Retina (tissue), 1 donor: ENCODE measurements at regions not wholly inside any gene's neighbourhood (a gene's known extent, or its start where the extent isn't known, plus 50 kb on each side); places are given as distances from the start of the nearest gene placed in this dataset.
A peak's percentile ranks its signal among the peaks of the same experiment; 100 is the strongest.
"Not testable (repeated sequence)": the region's sequence is repeated elsewhere in the genome, so short reads cannot be mapped to it uniquely, and the experiment has no call there.

Experiments used
- DNase-seq: peaks from one replicate; pipeline ENCODE4 v3.0.0-alpha.2; 2016

DNA sequence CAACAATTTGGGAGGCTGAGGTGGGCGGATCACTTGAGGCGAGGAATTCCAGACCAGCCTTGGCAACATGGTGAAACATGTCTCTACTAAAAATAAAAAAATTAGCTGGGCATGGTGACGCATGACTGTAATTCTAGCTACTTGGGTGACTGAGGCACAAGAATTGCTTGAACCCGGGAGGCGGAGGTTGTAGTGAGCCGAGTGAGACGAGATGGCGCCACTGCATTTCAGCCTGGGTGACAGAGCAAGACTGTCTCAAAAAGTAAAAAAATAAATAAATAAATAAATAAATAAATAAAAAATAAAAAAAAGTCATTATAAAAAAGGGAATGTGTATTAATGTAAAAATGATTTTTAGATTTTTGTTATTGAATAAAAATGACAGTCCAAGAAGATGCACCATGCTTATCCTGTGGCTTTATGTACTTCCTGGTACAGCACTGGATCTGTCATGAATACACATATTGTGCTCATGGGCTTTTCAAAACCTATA, 658.8 kb upstream of the LRRN3 start:
- DNase-seq, result no peak

DNA sequence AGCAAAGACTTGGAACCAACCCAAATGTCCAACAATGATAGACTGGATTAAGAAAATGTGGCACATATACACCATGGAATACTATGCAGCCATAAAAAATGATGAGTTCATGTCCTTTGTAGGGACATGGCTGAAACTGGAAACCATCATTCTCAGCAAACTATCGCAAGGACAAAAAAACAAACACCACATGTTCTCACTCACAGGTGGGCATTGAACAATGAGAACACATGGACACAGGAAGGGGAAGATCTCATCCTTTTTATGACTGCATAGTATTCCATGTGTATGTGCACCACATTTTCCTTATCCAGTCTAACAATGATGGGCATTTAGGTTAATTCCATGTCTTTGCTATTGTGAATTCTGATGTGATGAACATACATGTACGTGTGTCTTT, 652.0 kb upstream of the LRRN3 start:
- DNase-seq, result not testable (repeated sequence)

GRCh38 chr7:110442381-110442837, 648.5 kb upstream of the LRRN3 start:
- peak; percentile 53 for DNase-seq

DNA sequence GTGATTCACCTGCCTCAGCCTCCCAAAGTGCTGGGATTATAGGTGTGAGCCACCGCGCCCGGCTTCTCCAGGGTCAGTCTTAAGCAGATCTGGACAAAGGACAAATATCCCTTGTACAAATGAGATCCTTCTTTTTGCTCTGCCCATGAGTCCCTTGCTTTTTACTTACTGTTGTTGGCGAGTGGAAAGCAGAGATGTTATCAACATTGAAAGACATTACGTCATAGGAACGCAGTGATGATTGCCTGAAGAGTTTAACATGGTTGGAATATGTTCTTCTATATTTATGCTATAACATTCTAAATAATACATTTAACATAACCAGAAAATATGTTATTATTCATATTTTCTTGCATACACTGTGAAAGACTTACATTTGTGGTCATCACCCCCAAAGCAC, 644.3 kb upstream of the LRRN3 start:
- DNase-seq, result no peak

DNA sequence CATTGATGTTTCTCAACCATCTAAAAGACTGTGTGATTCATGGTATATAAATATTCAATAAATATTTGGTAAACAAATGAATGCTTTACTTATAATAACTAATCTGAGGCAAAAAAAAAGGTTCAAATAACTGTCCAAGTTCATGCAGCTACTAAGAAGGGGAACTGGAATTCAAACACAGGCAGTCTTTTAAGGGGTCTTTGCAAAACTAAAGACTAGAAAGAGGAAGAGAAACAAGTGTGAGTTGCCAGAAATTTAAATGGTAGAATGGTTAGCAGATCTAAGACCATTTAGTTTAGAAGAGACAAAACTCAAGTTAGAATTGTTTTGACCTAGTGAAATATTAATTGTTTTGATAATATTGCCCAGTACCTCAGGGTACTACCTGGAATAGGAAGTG, 642.0 kb upstream of the LRRN3 start:
- DNase-seq, result no peak

DNA sequence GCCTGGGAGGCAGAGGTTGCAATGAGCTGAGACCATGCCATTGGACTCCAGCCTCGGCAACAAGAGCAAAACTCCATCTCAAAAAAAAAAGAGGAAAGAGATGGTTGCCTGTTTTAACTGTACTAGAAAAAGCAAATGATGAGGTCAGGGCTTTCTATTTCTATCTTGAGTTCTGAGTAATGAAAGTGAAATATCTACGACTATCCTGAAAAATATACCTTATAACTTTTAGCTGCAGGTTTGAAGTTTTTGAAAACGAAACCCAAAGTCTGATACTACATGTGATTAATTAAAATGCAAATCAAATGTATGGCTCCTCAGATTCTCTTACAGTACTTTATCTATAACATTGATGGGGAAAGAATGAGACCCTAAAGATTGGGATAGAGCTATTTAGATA, 636.2 kb upstream of the LRRN3 start:
- DNase-seq, result no peak

DNA sequence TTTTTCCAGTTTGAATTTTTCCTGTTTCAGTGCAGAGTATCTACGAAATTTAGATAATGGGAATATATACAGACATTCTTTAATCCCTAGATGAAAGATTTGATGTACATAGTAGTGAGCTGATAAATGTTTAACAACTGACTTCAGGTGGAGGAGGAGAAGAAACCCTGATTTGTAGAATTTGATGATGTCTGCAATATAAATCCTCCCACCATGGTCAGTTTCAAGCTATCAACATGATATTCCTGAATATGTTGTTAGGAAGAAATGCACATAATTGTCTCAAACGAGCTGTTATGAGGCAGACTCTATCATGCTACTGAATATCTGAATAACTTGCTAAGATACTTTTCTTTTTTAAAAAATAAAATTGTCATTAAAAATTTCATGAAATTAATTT, 629.3 kb upstream of the LRRN3 start:
- no peak for DNase-seq

GRCh38 chr7:110470420-110470819, 620.5 kb upstream of the LRRN3 start:
- no peak for DNase-seq

- DNase-seq, result not testable (repeated sequence)
Observed at GRCh38 chr7:110472419-110472818, 618.5 kb upstream of the LRRN3 start.

DNA sequence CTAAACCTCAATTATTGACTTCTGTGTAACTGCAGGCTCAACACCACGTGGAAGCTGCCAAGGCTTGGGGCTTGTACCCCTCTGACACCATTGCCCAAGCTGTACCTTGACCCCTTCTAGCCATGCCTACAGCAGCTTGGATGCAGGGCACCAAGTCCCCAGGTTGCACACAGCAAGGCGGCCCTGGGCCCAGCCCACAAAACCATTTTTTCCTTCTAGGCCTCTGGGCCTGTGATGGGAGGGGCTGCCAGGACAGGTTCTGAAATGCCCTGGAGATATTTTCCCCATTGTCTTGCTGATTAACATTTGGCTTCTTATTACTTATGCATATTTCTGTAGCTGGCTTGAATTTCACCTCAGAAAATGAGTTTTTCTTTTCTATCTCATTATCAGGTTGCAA, 610.0 kb upstream of the LRRN3 start:
- no peak for DNase-seq

- no peak for DNase-seq
Observed at GRCh38 chr7:110483553-110483952, 607.4 kb upstream of the LRRN3 start.

GRCh38 chr7:110484356-110484755, 606.6 kb upstream of the LRRN3 start:
- no peak for DNase-seq

DNA sequence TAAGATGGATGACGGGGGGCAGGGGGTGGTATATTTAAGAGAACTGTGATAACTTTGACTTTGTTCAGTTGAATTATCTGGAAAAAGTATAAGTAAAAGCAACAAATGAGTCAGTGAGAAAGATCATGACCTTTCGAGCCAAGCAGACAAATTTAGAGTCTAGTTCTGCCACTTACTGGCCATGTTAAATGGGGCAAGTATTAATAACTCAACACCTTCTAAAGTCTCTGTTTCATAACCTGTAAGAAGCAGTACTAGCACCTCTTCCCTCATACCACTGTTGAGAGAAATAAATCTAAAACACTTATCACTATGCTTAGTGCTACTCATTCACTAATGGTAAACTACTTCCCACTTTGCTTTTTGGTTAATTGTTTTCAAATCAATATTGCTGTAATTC, 604.4 kb upstream of the LRRN3 start:
- DNase-seq, result no peak

DNA sequence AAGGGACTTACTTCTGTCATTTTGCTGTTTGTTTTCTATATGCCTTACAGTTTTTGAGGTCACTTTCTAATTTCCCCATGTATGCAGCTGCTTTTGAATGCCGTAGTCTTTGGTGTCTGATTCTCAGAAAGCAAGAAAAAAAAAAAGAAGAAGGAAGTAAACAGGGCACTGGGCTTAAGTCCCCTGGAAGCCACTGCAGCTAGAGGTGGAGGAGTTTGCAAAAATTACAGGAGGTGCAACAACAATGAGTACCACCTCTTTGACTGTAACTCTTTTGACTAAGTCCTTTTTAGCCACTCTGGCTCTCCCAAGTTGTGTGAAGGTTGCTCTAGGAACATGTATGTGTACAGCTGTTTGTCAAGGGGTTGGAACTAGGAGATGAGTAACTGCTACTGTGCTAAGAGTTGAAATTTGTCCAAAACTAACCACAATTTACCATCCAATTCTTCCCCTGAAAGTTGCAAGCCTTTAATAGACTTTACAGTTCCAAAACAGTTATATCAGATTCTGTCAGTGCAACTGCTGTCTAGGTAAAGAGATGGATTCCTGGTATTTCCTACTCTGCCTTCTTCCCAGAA, 588.0 kb upstream of the LRRN3 start:
- no peak for DNase-seq

- no peak for DNase-seq
Observed at GRCh38 chr7:110507369-110507768, 583.6 kb upstream of the LRRN3 start.

- DNase-seq, result no peak
Observed at GRCh38 chr7:110507832-110508231, 583.1 kb upstream of the LRRN3 start.

- DNase-seq, result peak; percentile 74
Observed at GRCh38 chr7:110514975-110515551, 575.9 kb upstream of the LRRN3 start.

DNA sequence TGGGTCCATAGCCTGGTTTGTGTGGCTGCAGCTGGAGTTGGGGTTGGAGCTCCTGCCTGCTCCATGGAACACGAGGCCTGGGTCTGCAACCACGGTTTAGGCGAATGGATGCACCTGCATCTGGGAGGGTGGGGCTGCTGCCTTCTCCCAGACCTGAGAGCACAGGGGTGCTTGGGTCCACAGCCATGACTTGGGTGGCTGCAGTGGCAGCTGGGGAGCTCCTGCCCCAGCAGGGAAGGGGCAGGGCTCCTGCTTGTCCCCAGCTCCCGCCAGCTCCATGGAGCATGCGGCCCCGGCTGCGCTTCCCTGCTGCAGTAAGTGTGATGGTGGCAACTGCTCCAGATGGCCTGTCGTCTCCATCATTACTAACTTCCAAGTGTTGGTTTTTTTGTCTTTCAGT, 571.1 kb upstream of the LRRN3 start:
- no peak for DNase-seq

DNA sequence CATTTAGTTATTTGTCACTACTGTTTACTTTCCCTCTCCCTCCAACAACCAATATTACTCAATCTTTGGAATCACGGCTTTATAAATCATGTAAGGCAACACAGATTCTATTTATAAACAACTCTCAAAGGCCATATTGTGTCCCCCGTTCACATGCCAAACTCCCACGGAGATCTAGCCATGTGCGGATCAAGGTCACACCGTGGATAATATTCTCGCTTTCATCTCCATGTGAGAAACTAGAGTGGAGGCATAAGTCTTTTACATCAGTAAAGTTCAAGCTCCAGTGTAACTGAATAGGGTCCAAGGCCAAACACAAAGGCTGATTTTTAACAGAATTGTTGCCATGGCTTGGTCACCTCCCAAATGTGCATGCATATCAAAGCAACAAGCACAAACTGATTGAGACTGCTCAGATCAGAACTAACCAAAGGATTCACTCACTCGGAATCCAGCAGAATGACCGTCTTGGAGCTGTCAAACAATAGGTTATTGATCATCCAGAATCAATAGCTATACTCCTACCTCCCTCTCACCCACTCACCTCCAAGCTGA, 569.5 kb upstream of the LRRN3 start:
- DNase-seq, result no peak

- DNase-seq, result no peak
Observed at GRCh38 chr7:110522061-110522760, 568.7 kb upstream of the LRRN3 start.

- DNase-seq, result peak; percentile 37
Observed at GRCh38 chr7:110522761-110523200, 568.1 kb upstream of the LRRN3 start.

DNA sequence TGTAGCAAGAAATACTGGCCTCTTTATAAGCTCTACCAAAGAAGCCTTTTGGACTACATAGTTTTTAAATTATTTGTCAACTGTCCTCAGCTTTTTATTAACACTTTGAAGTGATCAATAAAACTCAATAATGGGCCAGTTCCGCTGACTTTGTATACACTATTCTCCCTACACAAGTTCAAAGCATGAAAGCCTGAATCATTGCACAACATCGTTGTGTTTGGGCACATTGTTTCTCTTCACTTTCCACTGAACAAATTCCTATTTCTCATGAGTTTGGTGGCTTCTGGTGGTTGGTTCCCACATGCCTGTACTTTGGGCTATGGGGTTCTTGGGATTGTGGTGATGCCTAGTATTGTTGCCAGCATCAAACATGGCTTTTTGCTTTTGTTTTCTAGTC, 561.8 kb upstream of the LRRN3 start:
- no peak for DNase-seq

DNA sequence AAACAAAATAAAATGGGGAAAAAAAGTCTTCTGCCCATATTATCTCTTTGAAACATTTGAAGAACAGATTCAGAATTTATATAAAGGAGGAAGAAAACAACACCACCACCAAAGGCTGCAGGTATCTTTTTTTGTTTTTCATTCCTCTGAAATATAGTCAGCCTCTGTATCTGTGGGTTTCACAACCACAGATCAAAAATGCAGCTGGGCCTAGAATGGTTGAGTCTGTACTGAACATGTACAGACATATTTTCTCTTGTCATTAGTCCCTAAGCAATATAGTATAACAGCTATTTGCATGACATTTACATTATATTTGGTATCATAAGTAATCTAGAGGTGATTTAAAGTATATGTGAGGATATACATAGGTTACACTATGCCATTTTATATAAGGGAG, 559.7 kb upstream of the LRRN3 start:
- DNase-seq, result no peak
